ENCODE measurements at regions not wholly inside any gene's neighbourhood (a gene's known extent, or its start where the extent isn't known, plus 50 kb on each side); places are given as distances from the start of the nearest gene placed in this dataset.
"Not testable (repeated sequence)": the region's sequence is repeated elsewhere in the genome, so short reads cannot be mapped to it uniquely, and the experiment has no call there.

GRCh38 chr6:115414916-115415315, 645.8 kb downstream of the FRK start:
- not testable (repeated sequence) for TF ChIP-seq EZH2 (IDR thresholded peaks at IDR 0.05); POLR2AphosphoS5 (IDR thresholded peaks at IDR 0.05; ENCODE audit: borderline replicate concordance, low read depth, low read length); FOXP2 (optimal IDR thresholded peaks at IDR 0.05; ENCODE audit: control extremely low read depth, extremely low read length, insufficient read depth)

Data from SK-N-MC (cell line).